IMR-90 (cell line): ENCODE measurements at regions not wholly inside any gene's neighbourhood (a gene's known extent, or its start where the extent isn't known, plus 50 kb on each side); places are given as distances from the start of the nearest gene placed in this dataset.

Experiments
- ATAC-seq: fragments of 200-7000 bp; cut with Tn5 transposase; 2 replicates; pipeline ENCODE4 v1.9.1; 2020; ENCODE audit warnings: low read depth, mild to moderate bottlenecking, moderate library complexity
- BruUV-seq: library from RNA; stranded (reverse); fragments of 400-500 nt; replicated peaks from 2 replicates; lab custom pipeline; 2021; lab: Mats Ljungman, UMichigan
- CTCF ChIA-PET: fragments of 300-600 bp; formaldehyde crosslinking; extraction: SDS; loops from one replicate; lab custom pipeline; 2021; ENCODE audit warnings: antibody characterized with exemption; lab: Yijun Ruan, JAX
- POLR2A ChIA-PET: fragments of 300-600 bp; sonication (Branson Sonifier 250); formaldehyde crosslinking; loops from one replicate; lab custom pipeline; 2022; ENCODE audit warnings: antibody characterized with exemption; ENCODE audit not compliant: unreplicated experiment; lab: Charles Lee
- DNase-seq: peaks from one replicate; pipeline ENCODE4 v3.0.0; 2013
- H2AFZ ChIP-seq: replicated peaks from 2 replicates; pipeline ENCODE3; 2013; ENCODE audit warnings: low read length, mild to moderate bottlenecking; ENCODE audit not compliant: poor library complexity
- H2AK5ac ChIP-seq: 2 replicates; pipeline ENCODE4 v1.6.1; 2013; ENCODE audit warnings: low read depth, low read length, inconsistent platforms
- H2AK9ac ChIP-seq: replicated peaks from 2 replicates; pipeline ENCODE3; 2013; ENCODE audit warnings: mild to moderate bottlenecking, low read depth, low read length, moderate library complexity; ENCODE audit not compliant: poor library complexity
- H2BK120ac ChIP-seq: 2 replicates; pipeline ENCODE4 v1.6.1; 2013; ENCODE audit warnings: low read depth, low read length, inconsistent platforms
- H2BK15ac ChIP-seq: 3 replicates; pipeline ENCODE4 v1.6.1; 2013; ENCODE audit warnings: low read depth, low read length, inconsistent platforms
- H2BK20ac ChIP-seq: 2 replicates; pipeline ENCODE4 v1.6.1; 2013; ENCODE audit warnings: low read depth, mild to moderate bottlenecking, inconsistent platforms, low read length, moderate library complexity
- H2BK5ac ChIP-seq: 2 replicates; pipeline ENCODE4 v1.6.1; 2013; ENCODE audit warnings: mild to moderate bottlenecking, low read depth, low read length, inconsistent platforms; ENCODE audit not compliant: poor library complexity, severe bottlenecking
- H3K14ac ChIP-seq: replicated peaks from 2 replicates; pipeline ENCODE4 v1.6.1; 2013; ENCODE audit warnings: low read depth, low read length, inconsistent platforms
- H3K18ac ChIP-seq: 2 replicates; pipeline ENCODE4 v1.6.1; 2013; ENCODE audit warnings: low read depth, low read length, control low read depth
- H3K23ac ChIP-seq: 2 replicates; pipeline ENCODE4 v1.6.1; 2013; ENCODE audit warnings: low read depth, low read length, inconsistent platforms
- H3K27ac ChIP-seq: 2 replicates; pipeline ENCODE4 v1.5.1; 2013; ENCODE audit warnings: mild to moderate bottlenecking, control low read depth, low read length; ENCODE audit not compliant: insufficient read depth
- H3K27me3 ChIP-seq: 2 replicates; pipeline ENCODE4 v1.6.1; 2013; ENCODE audit warnings: low read length; ENCODE audit not compliant: control insufficient read depth, insufficient read depth
- H3K36me3 ChIP-seq: 2 replicates; pipeline ENCODE4 v1.6.1; 2013; ENCODE audit warnings: low read length, mixed read lengths; ENCODE audit not compliant: control insufficient read depth, insufficient read depth
- H3K4ac ChIP-seq: 2 replicates; pipeline ENCODE4 v1.6.1; 2013; ENCODE audit warnings: low read depth, low read length, inconsistent platforms
- H3K4me1 ChIP-seq: 2 replicates; pipeline ENCODE4 v1.6.1; 2013; ENCODE audit warnings: low read length, mixed read lengths; ENCODE audit not compliant: control insufficient read depth, insufficient read depth
- H3K4me2 ChIP-seq: 2 replicates; pipeline ENCODE4 v1.6.1; 2013; ENCODE audit warnings: low read depth, mild to moderate bottlenecking, control low read depth, low read length, moderate library complexity
- H3K4me3 ChIP-seq: 2 replicates; pipeline ENCODE4 v1.5.1; 2013; ENCODE audit warnings: low read depth, mild to moderate bottlenecking, control low read depth, low read length, moderate library complexity; ENCODE audit not compliant: insufficient read depth
- H3K56ac ChIP-seq: 2 replicates; pipeline ENCODE4 v1.6.1; 2013; ENCODE audit warnings: low read length, inconsistent platforms; ENCODE audit not compliant: insufficient read depth; ENCODE audit errors: extremely low read depth
- H3K79me1 ChIP-seq, 2 experiments: 2 replicates each; pipeline ENCODE4 v1.6.1; 2013; ENCODE audit warnings: low read length in 2 of 2, inconsistent platforms in 1 of 2, low read depth in 1 of 2
- H3K9ac ChIP-seq: 2 replicates; pipeline ENCODE4 v1.6.1; 2013; ENCODE audit warnings: low read depth, low read length, control low read depth
- H3K9me1 ChIP-seq: 2 replicates; pipeline ENCODE4 v1.6.1; 2013; ENCODE audit warnings: low read length, inconsistent platforms; ENCODE audit not compliant: insufficient read depth
- H3K9me3 ChIP-seq: 2 replicates; pipeline ENCODE4 v1.6.1; 2013; ENCODE audit warnings: low read length; ENCODE audit not compliant: control insufficient read depth, insufficient read depth
- H4K20me1 ChIP-seq: 2 replicates; pipeline ENCODE4 v1.6.1; 2013; ENCODE audit warnings: low read length, inconsistent platforms; ENCODE audit not compliant: insufficient read depth
- H4K5ac ChIP-seq: 2 replicates; pipeline ENCODE4 v1.6.1; 2013; ENCODE audit warnings: mild to moderate bottlenecking, low read depth, low read length, control low read depth
- H4K8ac ChIP-seq, 2 experiments: 2 replicates each; pipeline ENCODE4 v1.6.1; 2013; ENCODE audit warnings: low read depth in 2 of 2, low read length in 2 of 2, control low read depth in 1 of 2, inconsistent platforms in 1 of 2
- H4K91ac ChIP-seq: 2 replicates; pipeline ENCODE4 v1.6.1; 2013; ENCODE audit warnings: low read depth, low read length, inconsistent platforms; ENCODE audit not compliant: insufficient read depth
- BHLHE40 ChIP-seq: fragments of 150-350 bp; IDR thresholded peaks from 2 replicates; pipeline ENCODE4 v1.6.1; 2016; ENCODE audit warnings: mild to moderate bottlenecking, low read depth, low read length
- CEBPB ChIP-seq: IDR thresholded peaks from 2 replicates; pipeline ENCODE4 v1.6.1; 2012; ENCODE audit warnings: low read depth, low read length, improper control_type of control experiment
- CHD1 ChIP-seq: IDR thresholded peaks from 2 replicates; pipeline ENCODE4 v1.6.1; 2012; ENCODE audit warnings: low read depth, low read length, improper control_type of control experiment
- ELK1 ChIP-seq: fragments of 150-350 bp; IDR thresholded peaks from 2 replicates; pipeline ENCODE4 v1.6.1; 2016; ENCODE audit warnings: low read depth, mild to moderate bottlenecking, low read length, moderate library complexity, borderline replicate concordance
- MAZ ChIP-seq: IDR thresholded peaks from 2 replicates; pipeline ENCODE4 v1.6.1; 2012; ENCODE audit warnings: low read depth, mild to moderate bottlenecking, low read length, improper control_type of control experiment, moderate library complexity, borderline replicate concordance
- MXI1 ChIP-seq: IDR thresholded peaks from 2 replicates; pipeline ENCODE4 v1.6.1; 2012; ENCODE audit warnings: low read depth, mild to moderate bottlenecking, low read length, moderate library complexity, borderline replicate concordance
- NFE2L2 ChIP-seq: fragments of 150-350 bp; IDR thresholded peaks from 2 replicates; pipeline ENCODE4 v1.6.1; 2016; ENCODE audit warnings: low read depth, mild to moderate bottlenecking, low read length
- POLR2A ChIP-seq: IDR thresholded peaks from 2 replicates; pipeline ENCODE4 v1.6.1; 2012; ENCODE audit warnings: mild to moderate bottlenecking, low read depth, low read length
- RAD21 ChIP-seq: IDR thresholded peaks from 2 replicates; pipeline ENCODE4 v1.6.1; 2012; ENCODE audit warnings: low read length, improper control_type of control experiment
- RCOR1 ChIP-seq: IDR thresholded peaks from 2 replicates; pipeline ENCODE4 v1.6.1; 2012; ENCODE audit warnings: mild to moderate bottlenecking, low read length, improper control_type of control experiment; ENCODE audit not compliant: insufficient replicate concordance
- RFX5 ChIP-seq: IDR thresholded peaks from 2 replicates; pipeline ENCODE4 v1.8.0; 2012; ENCODE audit warnings: low read depth, mild to moderate bottlenecking, low read length, moderate library complexity
- USF2 ChIP-seq: fragments of 150-350 bp; IDR thresholded peaks from 2 replicates; pipeline ENCODE4 v1.6.1; 2017; ENCODE audit warnings: mild to moderate bottlenecking, antibody characterized with exemption, low read length, low read depth
- WGBS, 2 experiments: methylation state at CpG; one replicate each; pipeline versions ENCODE4 v1.1.5 to v1.1.7; 2013; ENCODE audit warnings: missing lambda C conversion rate in 2 of 2; ENCODE audit not compliant: insufficient read length in 1 of 2; ENCODE audit errors: extremely low coverage in 2 of 2; 5-methylcytosine and 5-hydroxymethylcytosine counted together
- dilution Hi-C: fragments of 300-500 bp; cut with HindIII; formaldehyde crosslinking; loops from one replicate; pipeline ENCODE4 v1.14.3; 2018; ENCODE audit warnings: low sequenced_read_pairs; ENCODE audit not compliant: unreplicated experiment
- in situ Hi-C: fragments of 300-500 bp; cut with MboI; formaldehyde crosslinking; loops from 3 replicates; pipeline ENCODE4 v1.14.3; 2019; ENCODE audit warnings: low sequenced_read_pairs, inconsistent platforms, mixed read lengths
- intact Hi-C: fragments of 100-400 bp; cut with micrococcal nuclease; formaldehyde crosslinking; loops from 2 replicates; pipeline ENCODE4 v1.10.0; 2022
- TF ChIP-seq, protein P1 (sequence below): conservative IDR thresholded peaks from 2 replicates; pipeline ENCODE4 v1.5.1; 2012; ENCODE audit warnings: mild to moderate bottlenecking, low read depth, low read length, improper control_type of control experiment

DNA sequence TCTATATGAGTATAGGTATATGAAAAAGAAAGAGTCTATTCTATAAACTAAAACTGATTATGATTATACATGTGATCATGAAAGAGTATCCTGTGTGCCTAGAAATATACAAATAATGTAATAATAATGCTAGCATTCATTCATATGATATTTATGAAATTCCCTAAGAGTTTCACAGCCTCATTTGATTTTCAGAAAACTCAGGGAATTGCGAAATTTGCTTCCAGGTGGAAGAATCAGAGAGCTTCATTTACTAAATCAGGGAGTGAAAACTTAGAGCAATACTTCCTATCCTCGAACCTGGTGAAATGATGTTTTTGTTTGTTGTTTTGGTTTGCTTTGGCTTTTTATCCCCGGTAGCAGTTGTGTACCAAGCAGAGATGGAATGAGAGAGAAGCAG, 1105.7 kb upstream of the SLIT2 start:
- WGBS, 2 experiments = no CpG with 5 or more reads among the region's 3 CpGs
- no peak overlapping the region for H4K8ac ChIP-seq
- H4K20me1 ChIP-seq = no peaks in the 10 kb centered on the region
- ChIA-PET POLR2A (no interaction called here), CTCF (no interaction called here)
- no peaks in the 10 kb centered on the region for H3K27me3 ChIP-seq
- no peaks in the 10 kb centered on the region for H3K9me1 ChIP-seq
- no peaks in the 10 kb centered on the region for H3K4me1 ChIP-seq
- no peak overlapping the region for H3K56ac ChIP-seq
- H3K27ac ChIP-seq = no peak overlapping the region
- H4K91ac ChIP-seq = no peak overlapping the region
- no peak overlapping the region for H2BK20ac ChIP-seq
- no peaks in the 10 kb centered on the region for H3K9me3 ChIP-seq
- dilution Hi-C loops = no loop called here
- DNase-seq (no peak), ATAC-seq (no peak)
- no peak overlapping the region for H3K4ac ChIP-seq
- H3K18ac ChIP-seq = no peak overlapping the region
- H2BK15ac ChIP-seq = no peak overlapping the region
- no TSS peak for BruUV-seq
- H3K9ac ChIP-seq = no peak overlapping the region
- no peak overlapping the region for H2BK5ac ChIP-seq
- H3K23ac ChIP-seq = no peak overlapping the region
- in situ Hi-C loops = no loop called here
- no peak overlapping the region for H3K14ac ChIP-seq
- H2AK5ac ChIP-seq = no peak overlapping the region
- no peak overlapping the region for H2AFZ ChIP-seq
- no peaks in the 10 kb centered on the region for H3K36me3 ChIP-seq
- H3K4me3 ChIP-seq = no peak overlapping the region
- H2AK9ac ChIP-seq = no peak overlapping the region
- intact Hi-C loops = no loop called here
- no peaks in the 10 kb centered on the region for H3K79me1 ChIP-seq
- no peak overlapping the region for H4K5ac ChIP-seq
- no peak overlapping the region for H3K4me2 ChIP-seq
- H2BK120ac ChIP-seq = no peak overlapping the region
- no peak for TF ChIP-seq POLR2A
- no peak for TF ChIP-seq CEBPB
- TF ChIP-seq BHLHE40 = no peak
- no peak for TF ChIP-seq RFX5
- no peak for TF ChIP-seq USF2
- TF ChIP-seq, protein P1, sequence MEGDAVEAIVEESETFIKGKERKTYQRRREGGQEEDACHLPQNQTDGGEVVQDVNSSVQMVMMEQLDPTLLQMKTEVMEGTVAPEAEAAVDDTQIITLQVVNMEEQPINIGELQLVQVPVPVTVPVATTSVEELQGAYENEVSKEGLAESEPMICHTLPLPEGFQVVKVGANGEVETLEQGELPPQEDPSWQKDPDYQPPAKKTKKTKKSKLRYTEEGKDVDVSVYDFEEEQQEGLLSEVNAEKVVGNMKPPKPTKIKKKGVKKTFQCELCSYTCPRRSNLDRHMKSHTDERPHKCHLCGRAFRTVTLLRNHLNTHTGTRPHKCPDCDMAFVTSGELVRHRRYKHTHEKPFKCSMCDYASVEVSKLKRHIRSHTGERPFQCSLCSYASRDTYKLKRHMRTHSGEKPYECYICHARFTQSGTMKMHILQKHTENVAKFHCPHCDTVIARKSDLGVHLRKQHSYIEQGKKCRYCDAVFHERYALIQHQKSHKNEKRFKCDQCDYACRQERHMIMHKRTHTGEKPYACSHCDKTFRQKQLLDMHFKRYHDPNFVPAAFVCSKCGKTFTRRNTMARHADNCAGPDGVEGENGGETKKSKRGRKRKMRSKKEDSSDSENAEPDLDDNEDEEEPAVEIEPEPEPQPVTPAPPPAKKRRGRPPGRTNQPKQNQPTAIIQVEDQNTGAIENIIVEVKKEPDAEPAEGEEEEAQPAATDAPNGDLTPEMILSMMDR = no peak
- TF ChIP-seq RCOR1 = no peak
- no peak for TF ChIP-seq MXI1
- TF ChIP-seq NFE2L2 = no peak
- no peak for TF ChIP-seq CHD1
- TF ChIP-seq RAD21 = no peak
- TF ChIP-seq ELK1 = no peak
- TF ChIP-seq MAZ = no peak
